ENCODE measurements at regions not wholly inside any gene's neighbourhood (a gene's known extent, or its start where the extent isn't known, plus 50 kb on each side); places are given as distances from the start of the nearest gene placed in this dataset.

DNA sequence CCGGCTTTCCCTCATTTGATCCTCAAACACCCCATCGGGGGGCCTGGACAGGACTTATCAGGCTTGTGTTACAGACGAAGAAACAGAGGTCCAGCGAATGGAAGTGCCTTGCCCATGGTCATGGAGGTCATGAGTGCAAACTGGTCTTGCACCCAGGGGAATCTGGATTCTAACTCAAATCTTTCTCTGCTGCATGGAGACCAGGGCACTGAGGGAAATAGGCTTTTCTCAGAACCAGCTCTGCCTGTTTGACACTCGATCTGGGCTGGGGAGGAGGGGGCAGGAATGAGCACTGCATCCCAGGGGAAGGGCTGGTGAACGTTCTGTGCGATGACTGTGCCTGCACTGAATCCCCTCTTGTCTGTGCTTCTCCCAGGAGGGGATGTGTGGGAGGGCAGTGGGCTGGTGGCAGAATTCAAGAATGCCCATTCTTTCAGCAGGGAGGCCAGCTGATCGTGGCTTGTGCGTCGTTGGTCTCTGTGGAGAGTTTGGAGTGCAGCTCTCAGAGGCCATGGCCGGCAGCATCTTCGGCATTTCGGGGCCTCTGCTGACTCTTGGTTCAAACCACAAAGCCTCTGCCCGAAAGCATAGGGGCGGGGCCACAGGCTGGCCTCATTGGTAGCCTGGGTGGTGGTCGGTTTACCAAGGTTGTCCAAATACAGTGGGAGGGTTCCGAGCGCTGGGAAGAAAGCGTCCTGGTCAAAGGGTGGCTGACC, 171.6 kb downstream of the DDX1 start:
- no peak overlapping the region for H3K27ac ChIP-seq
- H3K4me2 ChIP-seq (ENCODE audit: low read length), result no peak overlapping the region
- no peak overlapping the region for H2AFZ ChIP-seq
- TF ChIP-seq, protein P1, sequence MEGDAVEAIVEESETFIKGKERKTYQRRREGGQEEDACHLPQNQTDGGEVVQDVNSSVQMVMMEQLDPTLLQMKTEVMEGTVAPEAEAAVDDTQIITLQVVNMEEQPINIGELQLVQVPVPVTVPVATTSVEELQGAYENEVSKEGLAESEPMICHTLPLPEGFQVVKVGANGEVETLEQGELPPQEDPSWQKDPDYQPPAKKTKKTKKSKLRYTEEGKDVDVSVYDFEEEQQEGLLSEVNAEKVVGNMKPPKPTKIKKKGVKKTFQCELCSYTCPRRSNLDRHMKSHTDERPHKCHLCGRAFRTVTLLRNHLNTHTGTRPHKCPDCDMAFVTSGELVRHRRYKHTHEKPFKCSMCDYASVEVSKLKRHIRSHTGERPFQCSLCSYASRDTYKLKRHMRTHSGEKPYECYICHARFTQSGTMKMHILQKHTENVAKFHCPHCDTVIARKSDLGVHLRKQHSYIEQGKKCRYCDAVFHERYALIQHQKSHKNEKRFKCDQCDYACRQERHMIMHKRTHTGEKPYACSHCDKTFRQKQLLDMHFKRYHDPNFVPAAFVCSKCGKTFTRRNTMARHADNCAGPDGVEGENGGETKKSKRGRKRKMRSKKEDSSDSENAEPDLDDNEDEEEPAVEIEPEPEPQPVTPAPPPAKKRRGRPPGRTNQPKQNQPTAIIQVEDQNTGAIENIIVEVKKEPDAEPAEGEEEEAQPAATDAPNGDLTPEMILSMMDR (IDR thresholded peaks at IDR 0.05), result no peak
- H3K9ac ChIP-seq, result no peak overlapping the region
- no peaks in the 10 kb centered on the region for H3K27me3 ChIP-seq (ENCODE audit: control insufficient read depth, insufficient read depth, low read length)
- no peaks in the 10 kb centered on the region for H3K79me2 ChIP-seq
- no peaks in the 10 kb centered on the region for H3K9me3 ChIP-seq (ENCODE audit: control insufficient read depth, low read length)
- H3K4me3 ChIP-seq (ENCODE audit: low read depth, low read length), result no peak overlapping the region
- H3K36me3 ChIP-seq (ENCODE audit: control insufficient read depth, insufficient read depth, low read length), result no peaks in the 10 kb centered on the region
- no peaks in the 10 kb centered on the region for H3K4me1 ChIP-seq

GRCh38 chr2:15763822-15764682, 172.4 kb downstream of the DDX1 start:
- Histone ChIP-seq H3K9me3 (ENCODE audit: control insufficient read depth, low read length) (no peaks in the 10 kb centered on the region), H2AFZ (no peak overlapping the region), H3K4me2 (ENCODE audit: low read length) (no peak overlapping the region), H3K36me3 (ENCODE audit: control insufficient read depth, insufficient read depth, low read length) (no peaks in the 10 kb centered on the region), H3K9ac (no peak overlapping the region), H3K4me3 (ENCODE audit: low read depth, low read length) (no peak overlapping the region), H3K27ac (no peak overlapping the region), H3K27me3 (ENCODE audit: control insufficient read depth, insufficient read depth, low read length) (no peaks in the 10 kb centered on the region), H3K79me2 (no peaks in the 10 kb centered on the region), H3K4me1 (no peaks in the 10 kb centered on the region)
- TF ChIP-seq, protein P1 (IDR thresholded peaks at IDR 0.05), result no peak

DNA sequence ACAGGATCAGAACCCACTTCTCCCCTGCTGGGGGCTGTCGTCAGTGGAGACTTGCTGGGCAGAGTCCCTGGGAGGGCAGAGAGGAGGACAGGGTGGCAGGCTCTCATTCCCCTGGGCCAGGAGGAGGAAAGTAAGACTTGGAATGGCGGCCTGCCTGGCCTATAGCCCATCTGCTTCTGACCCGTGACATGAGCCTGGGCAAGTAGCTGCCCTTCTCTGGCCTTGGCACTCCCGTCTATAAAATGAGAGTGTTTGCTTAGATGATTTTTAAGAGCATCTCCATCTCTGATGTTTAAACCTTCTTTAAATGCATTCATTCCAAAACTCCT, 173.0 kb downstream of the DDX1 start:
- Histone ChIP-seq H2AFZ (no peak overlapping the region), H3K27ac (no peak overlapping the region), H3K79me2 (no peaks in the 10 kb centered on the region), H3K9me3 (ENCODE audit: control insufficient read depth, low read length) (no peaks in the 10 kb centered on the region), H3K4me3 (ENCODE audit: low read depth, low read length) (no peak overlapping the region), H3K36me3 (ENCODE audit: control insufficient read depth, insufficient read depth, low read length) (no peaks in the 10 kb centered on the region), H3K9ac (no peak overlapping the region), H3K4me2 (ENCODE audit: low read length) (no peak overlapping the region), H3K27me3 (ENCODE audit: control insufficient read depth, insufficient read depth, low read length) (no peaks in the 10 kb centered on the region), H3K4me1 (no peaks in the 10 kb centered on the region)
- TF ChIP-seq, protein P1 (IDR thresholded peaks at IDR 0.05), result no peak

GRCh38 chr2:15765211-15765610, 173.5 kb downstream of the DDX1 start:
- Histone ChIP-seq H3K27me3 (ENCODE audit: control insufficient read depth, insufficient read depth, low read length) (no peaks in the 10 kb centered on the region), H3K4me3 (ENCODE audit: low read depth, low read length) (no peak overlapping the region), H3K36me3 (ENCODE audit: control insufficient read depth, insufficient read depth, low read length) (no peaks in the 10 kb centered on the region), H3K9ac (no peak overlapping the region), H3K79me2 (no peaks in the 10 kb centered on the region), H3K27ac (no peak overlapping the region), H2AFZ (no peak overlapping the region), H3K4me1 (no peaks in the 10 kb centered on the region), H3K4me2 (ENCODE audit: low read length) (no peak overlapping the region), H3K9me3 (ENCODE audit: control insufficient read depth, low read length) (no peaks in the 10 kb centered on the region)
- TF ChIP-seq, protein P1 (IDR thresholded peaks at IDR 0.05), result no peak
